ENCODE measurements at regions not wholly inside any gene's neighbourhood (a gene's known extent, or its start where the extent isn't known, plus 50 kb on each side); places are given as distances from the start of the nearest gene placed in this dataset.

- no peaks in the 10 kb centered on the region for H3K27me3 Mint-ChIP-seq
- Histone ChIP-seq H3K4me1 (ENCODE audit: insufficient read depth, low read length) (no peaks in the 10 kb centered on the region), H3K36me3 (ENCODE audit: insufficient read depth, low read length) (no peaks in the 10 kb centered on the region), H3K27me3 (ENCODE audit: control insufficient read depth in 1 of 2, insufficient read depth in 2 of 2, low read length in 2 of 2) (no peaks in the 10 kb centered on the region), H3K4me3 (ENCODE audit: low read length) (no peak overlapping the region), H3K9me3 (ENCODE audit: control insufficient read depth in 1 of 2, insufficient read depth in 1 of 2, low read length in 2 of 2) (peaks cover 0 to 11% of the 10 kb centered on the region in 2 experiments), H3K27ac (ENCODE audit: low read depth in 1 of 2, low read length in 2 of 2) (no peak overlapping the region)
- H3K36me3 Mint-ChIP-seq (ENCODE audit: low read depth), result no peaks in the 10 kb centered on the region
- no peak for ATAC-seq (ENCODE audit: poor library complexity)
- POLR2A ChIA-PET, result no interaction called here
- H3K27ac Mint-ChIP-seq, result no peak overlapping the region
- no peak for DNase-seq
- intact Hi-C loops (cut with DNase I, micrococcal nuclease), result no loop called here
- H3K9me3 Mint-ChIP-seq, result peaks cover 2% of the 10 kb centered on the region
- CTCF ChIA-PET, result no interaction called here
- no peaks in the 10 kb centered on the region for H3K4me1 Mint-ChIP-seq (ENCODE audit: low read depth)
- no peak overlapping the region for H3K4me3 Mint-ChIP-seq
- TF ChIP-seq CTCF (IDR thresholded peaks at IDR 0.05), result no peak
Observed at GRCh38 chr4:57445686-57446085, 335.5 kb upstream of the IGFBP7 start.

DNA sequence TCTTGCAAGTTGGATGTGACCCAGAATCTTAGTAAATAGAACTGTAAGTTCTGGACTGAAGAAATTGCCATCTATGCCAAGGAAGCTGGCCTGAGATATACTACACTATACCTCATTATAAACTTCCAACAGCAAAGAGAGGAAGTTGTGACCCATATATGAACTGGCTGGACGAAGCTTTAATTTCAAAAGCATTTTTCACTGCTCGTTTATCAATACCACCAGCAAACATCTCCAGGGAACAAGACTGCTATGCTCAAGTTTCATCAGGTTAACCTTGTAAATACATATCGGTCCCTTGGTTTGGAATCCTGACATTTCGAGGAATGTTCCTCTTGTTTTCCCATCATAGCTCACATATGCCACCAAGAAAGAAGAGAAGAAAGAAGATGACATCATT is 334.5 kb upstream of the IGFBP7 start:
- POLR2A ChIA-PET, result no interaction called here
- no peak for ATAC-seq (ENCODE audit: poor library complexity)
- Histone ChIP-seq H3K9me3 (ENCODE audit: control insufficient read depth in 1 of 2, insufficient read depth in 1 of 2, low read length in 2 of 2) (peaks cover 0 to 11% of the 10 kb centered on the region in 2 experiments), H3K4me3 (ENCODE audit: low read length) (no peak overlapping the region), H3K27me3 (ENCODE audit: control insufficient read depth in 1 of 2, insufficient read depth in 2 of 2, low read length in 2 of 2) (no peaks in the 10 kb centered on the region), H3K36me3 (ENCODE audit: insufficient read depth, low read length) (no peaks in the 10 kb centered on the region), H3K4me1 (ENCODE audit: insufficient read depth, low read length) (no peaks in the 10 kb centered on the region), H3K27ac (ENCODE audit: low read depth in 1 of 2, low read length in 2 of 2) (no peak overlapping the region)
- no peaks in the 10 kb centered on the region for H3K27me3 Mint-ChIP-seq
- CTCF ChIA-PET, result no interaction called here
- intact Hi-C loops (cut with DNase I, micrococcal nuclease), result no loop called here
- H3K4me1 Mint-ChIP-seq (ENCODE audit: low read depth), result no peaks in the 10 kb centered on the region
- H3K4me3 Mint-ChIP-seq, result no peak overlapping the region
- H3K27ac Mint-ChIP-seq, result no peak overlapping the region
- no peak for TF ChIP-seq CTCF (IDR thresholded peaks at IDR 0.05)
- H3K9me3 Mint-ChIP-seq, result no peaks in the 10 kb centered on the region
- no peaks in the 10 kb centered on the region for H3K36me3 Mint-ChIP-seq (ENCODE audit: low read depth)
- DNase-seq, result no peak

DNA sequence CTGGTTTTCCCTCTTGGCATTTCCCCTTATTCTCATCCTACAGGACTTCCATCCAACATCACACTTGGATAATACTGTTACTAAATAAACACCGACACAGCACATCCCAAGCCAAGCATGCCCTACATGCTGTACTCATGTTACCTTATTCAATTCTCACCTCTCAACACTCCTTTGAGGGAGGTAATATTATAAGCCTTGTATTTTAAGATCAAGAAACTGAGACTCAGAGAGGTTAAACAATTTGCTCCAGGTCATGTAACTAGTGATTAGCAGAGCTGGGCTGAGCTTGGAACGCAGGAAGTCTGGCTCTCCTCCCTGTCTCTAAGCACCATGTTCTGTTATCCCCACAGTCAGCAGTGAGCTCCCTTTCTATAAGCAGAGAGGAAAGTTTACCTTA is 333.6 kb upstream of the IGFBP7 start:
- Histone ChIP-seq H3K9me3 (ENCODE audit: control insufficient read depth in 1 of 2, insufficient read depth in 1 of 2, low read length in 2 of 2) (peaks cover 0 to 11% of the 10 kb centered on the region in 2 experiments), H3K4me3 (ENCODE audit: low read length) (no peak overlapping the region), H3K27ac (ENCODE audit: low read depth in 1 of 2, low read length in 2 of 2) (no peak overlapping the region), H3K27me3 (ENCODE audit: control insufficient read depth in 1 of 2, insufficient read depth in 2 of 2, low read length in 2 of 2) (no peaks in the 10 kb centered on the region), H3K4me1 (ENCODE audit: insufficient read depth, low read length) (no peaks in the 10 kb centered on the region), H3K36me3 (ENCODE audit: insufficient read depth, low read length) (no peaks in the 10 kb centered on the region)
- Mint-ChIP-seq H3K36me3 (ENCODE audit: low read depth) (no peaks in the 10 kb centered on the region), H3K27me3 (no peaks in the 10 kb centered on the region), H3K4me1 (ENCODE audit: low read depth) (no peaks in the 10 kb centered on the region), H3K27ac (no peak overlapping the region), H3K9me3 (no peaks in the 10 kb centered on the region), H3K4me3 (no peak overlapping the region)
- no peak for TF ChIP-seq CTCF (IDR thresholded peaks at IDR 0.05)
- intact Hi-C loops (cut with DNase I, micrococcal nuclease), result no loop called here
- POLR2A ChIA-PET, result no interaction called here
- DNase-seq, result no peak
- no peak for ATAC-seq (ENCODE audit: poor library complexity)
- CTCF ChIA-PET, result no interaction called here

Data from CD4-positive, alpha-beta T cell (primary cell).